HEK293 (cell line): ENCODE measurements at regions not wholly inside any gene's neighbourhood (a gene's known extent, or its start where the extent isn't known, plus 50 kb on each side); places are given as distances from the start of the nearest gene placed in this dataset.

Experiments used
- HOXA7 ChIP-seq: sonication (generic); formaldehyde crosslinking; IDR thresholded peaks from 2 replicates; pipeline ENCODE4 v1.8.1; 2022; ENCODE audit warnings: missing genetic modification reagents, borderline replicate concordance
- KLF7 ChIP-seq: fragments of 450-650 bp; formaldehyde crosslinking; IDR thresholded peaks from 2 replicates; pipeline ENCODE4 v1.5.1; 2016; ENCODE audit warnings: missing biosample characterization, missing genetic modification characterization, borderline replicate concordance
- ZNF24 ChIP-seq: fragments of 450-650 bp; formaldehyde crosslinking; IDR thresholded peaks from 2 replicates; pipeline ENCODE4 v1.5.1; 2016; ENCODE audit warnings: missing biosample characterization, missing genetic modification characterization
- ZNF585B ChIP-seq: fragments of 450-650 bp; formaldehyde crosslinking; IDR thresholded peaks from 2 replicates; pipeline ENCODE4 v1.5.1; 2016; ENCODE audit warnings: missing biosample characterization, missing genetic modification characterization
- TF ChIP-seq, protein P1 (sequence below): fragments of 450-650 bp; formaldehyde crosslinking; IDR thresholded peaks from 2 replicates; pipeline ENCODE4 v1.5.1; 2016; ENCODE audit warnings: missing biosample characterization, missing genetic modification characterization
- TF ChIP-seq, protein P2 (sequence below): fragments of 450-650 bp; IDR thresholded peaks from 2 replicates; pipeline ENCODE4 v1.5.1; 2018; ENCODE audit warnings: missing biosample characterization, missing genetic modification characterization
- TF ChIP-seq, protein P3 (sequence below): fragments of 450-650 bp; formaldehyde crosslinking; IDR thresholded peaks from 2 replicates; pipeline ENCODE4; 2016; ENCODE audit warnings: missing biosample characterization, missing genetic modification characterization
- TF ChIP-seq, protein P4 (sequence below): fragments of 450-650 bp; formaldehyde crosslinking; IDR thresholded peaks from 2 replicates; pipeline ENCODE4 v1.5.1; 2016; ENCODE audit warnings: missing biosample characterization, missing genetic modification characterization
- TF ChIP-seq, protein P5 (sequence below): fragments of 450-650 bp; formaldehyde crosslinking; IDR thresholded peaks from 2 replicates; pipeline ENCODE4 v1.5.1; 2016; ENCODE audit warnings: missing biosample characterization, missing genetic modification characterization

DNA sequence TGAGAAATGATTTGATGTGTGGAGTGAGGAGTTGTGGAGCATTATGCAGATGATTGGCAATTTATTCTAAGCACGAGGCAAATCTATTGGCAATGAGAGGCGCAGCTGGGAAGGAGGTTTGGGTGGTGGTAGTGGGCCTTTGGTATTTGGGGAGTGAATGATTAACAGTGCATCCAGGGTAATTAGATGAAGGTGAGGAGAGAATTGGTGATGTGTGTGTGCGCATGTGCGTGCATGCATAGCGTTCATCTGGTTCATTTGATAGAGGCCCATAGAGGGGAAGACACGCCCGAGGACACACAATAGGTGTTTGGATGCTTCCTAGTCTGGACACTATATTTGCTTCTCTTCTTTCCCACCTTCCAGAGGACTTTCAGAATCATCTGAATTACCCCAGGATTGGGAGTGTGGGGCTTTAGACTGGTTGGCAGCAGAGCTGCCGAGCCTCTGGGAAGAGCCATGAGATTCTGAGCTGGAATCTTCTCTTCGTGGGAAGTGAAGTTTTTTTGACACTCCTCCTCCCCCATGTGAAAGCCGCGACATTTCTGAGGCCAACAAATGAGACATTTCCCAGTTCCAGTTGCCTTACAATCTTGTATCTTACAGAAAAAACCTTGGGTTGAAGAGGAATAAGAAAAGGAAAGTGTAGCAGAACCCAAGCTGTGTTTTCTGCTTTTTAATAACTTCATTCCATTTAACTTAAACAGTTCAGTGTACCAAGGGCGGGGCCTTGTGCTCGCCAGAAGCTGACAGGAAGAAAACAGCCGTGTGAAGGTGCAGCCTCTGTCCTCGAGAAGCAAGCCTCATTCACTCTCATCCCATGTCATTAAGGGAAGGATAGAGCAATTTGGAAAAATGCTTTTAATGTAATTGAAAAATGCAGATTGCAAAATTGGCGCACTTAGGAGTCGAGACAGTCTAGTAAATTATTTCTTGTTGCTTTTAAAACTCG is 65.2 kb downstream of the SLC25A47 start:
- TF ChIP-seq, protein P1, sequence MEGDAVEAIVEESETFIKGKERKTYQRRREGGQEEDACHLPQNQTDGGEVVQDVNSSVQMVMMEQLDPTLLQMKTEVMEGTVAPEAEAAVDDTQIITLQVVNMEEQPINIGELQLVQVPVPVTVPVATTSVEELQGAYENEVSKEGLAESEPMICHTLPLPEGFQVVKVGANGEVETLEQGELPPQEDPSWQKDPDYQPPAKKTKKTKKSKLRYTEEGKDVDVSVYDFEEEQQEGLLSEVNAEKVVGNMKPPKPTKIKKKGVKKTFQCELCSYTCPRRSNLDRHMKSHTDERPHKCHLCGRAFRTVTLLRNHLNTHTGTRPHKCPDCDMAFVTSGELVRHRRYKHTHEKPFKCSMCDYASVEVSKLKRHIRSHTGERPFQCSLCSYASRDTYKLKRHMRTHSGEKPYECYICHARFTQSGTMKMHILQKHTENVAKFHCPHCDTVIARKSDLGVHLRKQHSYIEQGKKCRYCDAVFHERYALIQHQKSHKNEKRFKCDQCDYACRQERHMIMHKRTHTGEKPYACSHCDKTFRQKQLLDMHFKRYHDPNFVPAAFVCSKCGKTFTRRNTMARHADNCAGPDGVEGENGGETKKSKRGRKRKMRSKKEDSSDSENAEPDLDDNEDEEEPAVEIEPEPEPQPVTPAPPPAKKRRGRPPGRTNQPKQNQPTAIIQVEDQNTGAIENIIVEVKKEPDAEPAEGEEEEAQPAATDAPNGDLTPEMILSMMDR (tag by site-specific recombination): no peak
- TF ChIP-seq ZNF24 (tag by site-specific recombination) (no peak), HOXA7 (CRISPR knock-in tag) (no peak), ZNF585B (tag by site-specific recombination) (no peak), KLF7 (tag by site-specific recombination) (no peak)
- TF ChIP-seq, protein P2, sequence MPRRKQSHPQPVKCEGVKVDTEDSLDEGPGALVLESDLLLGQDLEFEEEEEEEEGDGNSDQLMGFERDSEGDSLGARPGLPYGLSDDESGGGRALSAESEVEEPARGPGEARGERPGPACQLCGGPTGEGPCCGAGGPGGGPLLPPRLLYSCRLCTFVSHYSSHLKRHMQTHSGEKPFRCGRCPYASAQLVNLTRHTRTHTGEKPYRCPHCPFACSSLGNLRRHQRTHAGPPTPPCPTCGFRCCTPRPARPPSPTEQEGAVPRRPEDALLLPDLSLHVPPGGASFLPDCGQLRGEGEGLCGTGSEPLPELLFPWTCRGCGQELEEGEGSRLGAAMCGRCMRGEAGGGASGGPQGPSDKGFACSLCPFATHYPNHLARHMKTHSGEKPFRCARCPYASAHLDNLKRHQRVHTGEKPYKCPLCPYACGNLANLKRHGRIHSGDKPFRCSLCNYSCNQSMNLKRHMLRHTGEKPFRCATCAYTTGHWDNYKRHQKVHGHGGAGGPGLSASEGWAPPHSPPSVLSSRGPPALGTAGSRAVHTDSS: no peak
- TF ChIP-seq, protein P3, sequence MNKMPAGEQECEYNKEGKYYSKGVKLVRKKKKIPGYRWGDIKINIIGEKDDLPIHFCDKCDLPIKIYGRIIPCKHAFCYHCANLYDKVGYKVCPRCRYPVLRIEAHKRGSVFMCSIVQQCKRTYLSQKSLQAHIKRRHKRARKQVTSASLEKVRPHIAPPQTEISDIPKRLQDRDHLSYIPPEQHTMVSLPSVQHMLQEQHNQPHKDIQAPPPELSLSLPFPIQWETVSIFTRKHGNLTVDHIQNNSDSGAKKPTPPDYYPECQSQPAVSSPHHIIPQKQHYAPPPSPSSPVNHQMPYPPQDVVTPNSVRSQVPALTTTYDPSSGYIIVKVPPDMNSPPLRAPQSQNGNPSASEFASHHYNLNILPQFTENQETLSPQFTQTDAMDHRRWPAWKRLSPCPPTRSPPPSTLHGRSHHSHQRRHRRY (tag by site-specific recombination): no peak
- TF ChIP-seq, protein P4, sequence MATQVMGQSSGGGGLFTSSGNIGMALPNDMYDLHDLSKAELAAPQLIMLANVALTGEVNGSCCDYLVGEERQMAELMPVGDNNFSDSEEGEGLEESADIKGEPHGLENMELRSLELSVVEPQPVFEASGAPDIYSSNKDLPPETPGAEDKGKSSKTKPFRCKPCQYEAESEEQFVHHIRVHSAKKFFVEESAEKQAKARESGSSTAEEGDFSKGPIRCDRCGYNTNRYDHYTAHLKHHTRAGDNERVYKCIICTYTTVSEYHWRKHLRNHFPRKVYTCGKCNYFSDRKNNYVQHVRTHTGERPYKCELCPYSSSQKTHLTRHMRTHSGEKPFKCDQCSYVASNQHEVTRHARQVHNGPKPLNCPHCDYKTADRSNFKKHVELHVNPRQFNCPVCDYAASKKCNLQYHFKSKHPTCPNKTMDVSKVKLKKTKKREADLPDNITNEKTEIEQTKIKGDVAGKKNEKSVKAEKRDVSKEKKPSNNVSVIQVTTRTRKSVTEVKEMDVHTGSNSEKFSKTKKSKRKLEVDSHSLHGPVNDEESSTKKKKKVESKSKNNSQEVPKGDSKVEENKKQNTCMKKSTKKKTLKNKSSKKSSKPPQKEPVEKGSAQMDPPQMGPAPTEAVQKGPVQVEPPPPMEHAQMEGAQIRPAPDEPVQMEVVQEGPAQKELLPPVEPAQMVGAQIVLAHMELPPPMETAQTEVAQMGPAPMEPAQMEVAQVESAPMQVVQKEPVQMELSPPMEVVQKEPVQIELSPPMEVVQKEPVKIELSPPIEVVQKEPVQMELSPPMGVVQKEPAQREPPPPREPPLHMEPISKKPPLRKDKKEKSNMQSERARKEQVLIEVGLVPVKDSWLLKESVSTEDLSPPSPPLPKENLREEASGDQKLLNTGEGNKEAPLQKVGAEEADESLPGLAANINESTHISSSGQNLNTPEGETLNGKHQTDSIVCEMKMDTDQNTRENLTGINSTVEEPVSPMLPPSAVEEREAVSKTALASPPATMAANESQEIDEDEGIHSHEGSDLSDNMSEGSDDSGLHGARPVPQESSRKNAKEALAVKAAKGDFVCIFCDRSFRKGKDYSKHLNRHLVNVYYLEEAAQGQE: no peak
- TF ChIP-seq, protein P5, sequence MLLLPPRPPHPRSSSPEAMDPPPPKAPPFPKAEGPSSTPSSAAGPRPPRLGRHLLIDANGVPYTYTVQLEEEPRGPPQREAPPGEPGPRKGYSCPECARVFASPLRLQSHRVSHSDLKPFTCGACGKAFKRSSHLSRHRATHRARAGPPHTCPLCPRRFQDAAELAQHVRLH (tag by site-specific recombination): no peak
